ENCODE measurements at regions not wholly inside any gene's neighbourhood (a gene's known extent, or its start where the extent isn't known, plus 50 kb on each side); places are given as distances from the start of the nearest gene placed in this dataset.

DNA sequence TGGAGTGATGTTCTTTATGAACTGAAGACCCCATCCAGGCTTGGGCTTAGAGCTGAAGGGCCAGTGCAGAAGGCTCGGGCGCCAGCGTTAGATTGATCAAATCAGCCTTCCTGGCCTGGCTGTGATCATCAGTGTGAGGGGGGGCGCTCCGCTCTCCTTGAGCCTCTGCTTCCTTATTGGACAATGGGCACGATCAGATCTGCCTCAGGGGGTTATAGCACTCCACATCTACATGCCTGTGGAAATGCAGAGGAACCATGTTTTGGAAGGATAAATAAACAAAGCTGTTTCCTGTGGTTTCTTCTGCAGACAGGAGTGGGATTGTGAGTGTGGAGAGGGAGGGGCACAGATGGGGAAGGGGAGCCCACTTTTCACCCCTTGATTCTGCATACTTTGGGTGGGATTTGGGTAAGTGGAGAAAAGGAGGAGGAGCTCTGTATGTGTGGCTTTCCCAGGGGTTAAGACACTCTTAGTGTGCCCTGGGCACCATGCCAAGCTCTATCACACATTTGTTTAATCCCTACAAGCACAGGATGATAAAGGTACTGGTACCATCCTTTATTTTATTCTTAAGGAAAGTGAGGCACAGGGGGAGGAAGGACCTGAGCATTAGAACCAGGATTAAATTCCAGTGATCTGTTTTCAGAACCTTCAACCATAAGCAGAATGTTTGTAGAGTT, 150.5 kb downstream of the EN1 start:
- DNase-seq: no peak

DNA sequence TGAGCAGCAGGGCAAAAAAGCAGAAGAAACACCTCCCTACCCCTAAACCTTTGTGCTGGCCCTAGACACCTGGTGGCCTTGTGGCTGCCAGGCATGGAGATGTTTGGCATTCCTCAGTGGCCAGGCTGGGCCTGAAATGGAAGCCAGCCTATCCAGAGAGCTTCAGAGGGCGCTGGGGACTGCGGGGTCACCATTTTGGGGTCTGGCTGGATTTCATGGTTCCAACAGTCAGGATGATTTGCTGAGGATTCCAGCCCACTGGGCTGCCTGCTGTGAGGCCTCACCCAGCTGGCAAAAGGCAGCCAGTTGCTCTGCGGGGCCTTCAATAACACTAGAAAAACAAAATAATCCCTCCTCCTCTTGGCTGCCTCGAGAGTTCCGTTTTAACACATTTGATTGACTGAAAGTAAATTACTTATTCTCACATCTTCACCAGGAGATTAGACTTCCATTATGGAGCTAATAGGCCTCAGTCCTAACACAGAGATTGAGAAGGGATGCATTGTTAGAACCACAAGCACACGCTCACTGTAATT, 154.1 kb downstream of the EN1 start:
- DNase-seq: no peak

DNA sequence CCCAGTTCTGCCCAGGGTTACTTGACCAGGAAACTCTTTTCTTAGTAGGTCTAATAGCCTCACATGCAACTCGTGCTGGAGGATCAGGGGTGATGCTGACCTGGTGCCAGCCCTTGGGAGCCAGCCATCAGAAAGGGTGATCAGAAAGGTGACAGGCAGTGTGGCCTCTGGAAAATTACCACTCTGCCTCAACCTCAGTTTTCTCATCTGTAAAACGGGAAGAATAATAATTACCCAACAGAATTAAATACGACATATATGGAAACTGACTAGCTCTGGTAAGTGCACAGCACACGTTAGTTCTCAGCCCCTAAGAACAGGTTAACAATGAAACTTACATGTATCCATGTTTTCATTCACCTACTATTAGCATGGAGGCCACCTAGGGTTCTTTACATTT, 157.6 kb downstream of the EN1 start:
- no peak for DNase-seq

DNA sequence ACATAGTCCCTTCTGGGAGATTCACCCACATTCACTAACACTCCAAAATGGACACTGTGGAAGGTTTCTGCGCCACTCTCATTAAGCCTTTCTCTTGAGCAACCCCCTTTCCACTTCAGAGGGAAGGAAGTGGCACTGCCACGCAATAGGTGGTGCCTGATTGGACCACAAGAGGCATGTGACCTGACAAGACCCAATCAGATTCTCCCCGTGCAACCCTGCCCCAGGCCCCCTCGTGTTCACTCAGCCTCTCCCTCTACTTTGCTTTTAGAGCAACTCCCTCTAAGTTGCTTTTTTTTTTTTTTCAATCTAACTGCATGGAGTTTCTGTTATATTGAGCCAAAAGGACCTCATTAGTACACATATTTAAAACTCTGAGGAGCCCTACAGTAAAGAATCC, 158.0 kb downstream of the EN1 start:
- no peak for DNase-seq

DNA sequence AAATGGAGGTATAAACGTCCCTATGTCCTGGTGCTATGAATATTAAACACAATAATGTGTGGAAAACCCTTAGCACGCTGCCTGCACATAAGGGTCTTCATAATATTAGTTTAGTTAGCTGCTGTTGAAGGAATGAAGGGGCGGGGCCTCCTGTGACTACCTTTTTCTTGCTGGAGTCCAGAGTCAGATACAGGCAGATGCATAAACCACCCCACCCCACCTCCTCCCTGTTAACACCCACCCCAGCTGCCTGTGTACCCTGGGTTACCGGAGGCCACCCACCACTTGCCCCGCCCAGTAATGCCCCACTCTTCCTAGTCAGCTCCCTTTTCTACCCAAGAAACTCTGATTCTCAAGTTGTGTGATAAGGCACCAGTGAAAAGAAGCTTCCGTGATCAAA, 158.4 kb downstream of the EN1 start:
- DNase-seq: no peak

- no peak for DNase-seq
Observed at GRCh38 chr2:118687698-118688097, 159.8 kb downstream of the EN1 start.

DNA sequence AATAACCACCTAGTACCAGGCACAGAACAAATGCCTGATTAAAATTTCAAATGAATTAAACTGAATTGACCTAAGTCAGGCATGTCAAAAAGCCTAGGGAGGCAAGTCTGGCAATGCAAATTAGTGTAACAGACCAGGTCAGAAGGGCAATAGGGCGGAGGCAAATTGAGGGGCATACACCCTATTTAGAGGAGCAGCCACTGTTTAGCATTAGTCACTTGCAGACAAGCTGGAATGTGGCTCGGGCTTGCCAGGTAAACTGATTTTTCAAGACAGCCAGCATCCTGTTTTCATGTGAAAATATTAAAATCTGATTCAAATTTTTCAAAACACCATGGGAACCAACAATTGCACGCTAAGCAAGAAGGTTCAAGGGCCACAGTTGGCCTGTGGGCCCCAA, 160.3 kb downstream of the EN1 start:
- DNase-seq: no peak

DNA sequence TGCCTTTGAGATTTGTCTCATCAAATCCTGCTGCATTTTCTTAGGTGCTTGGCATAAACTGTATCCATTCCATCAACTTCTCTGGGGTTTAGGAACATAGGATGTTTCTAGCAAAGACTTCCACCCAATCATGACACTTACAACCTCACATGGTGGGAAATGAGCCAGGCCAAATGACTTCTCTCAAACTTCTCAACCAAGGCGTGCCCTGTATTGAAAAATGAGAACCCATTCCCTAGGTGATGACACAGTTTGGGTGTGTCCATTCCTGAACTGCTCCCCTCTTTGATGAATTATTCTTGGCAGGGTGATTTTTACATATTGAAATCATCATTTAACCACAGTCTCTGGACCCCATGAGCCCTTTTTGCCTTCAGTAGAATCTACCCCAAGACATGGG, 161.1 kb downstream of the EN1 start:
- no peak for DNase-seq

DNA sequence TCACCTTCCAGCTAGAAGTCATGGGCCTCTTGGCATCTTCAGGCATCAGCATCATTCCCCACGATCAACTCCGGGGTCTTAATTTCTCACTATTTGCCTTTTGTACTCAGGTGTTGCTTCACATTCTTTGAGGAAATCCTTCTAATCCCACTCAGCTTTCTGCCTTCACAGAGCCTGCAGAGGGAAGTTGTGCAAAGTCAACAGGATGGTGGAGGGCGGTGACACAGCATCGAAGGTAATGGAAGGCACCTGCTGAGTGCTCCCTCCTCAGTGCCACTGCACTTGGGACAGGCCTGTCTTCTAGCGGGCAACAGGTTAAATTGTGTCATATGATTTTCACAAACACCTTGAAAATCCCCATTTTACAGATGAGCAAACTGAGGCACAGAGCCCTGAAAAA, 164.0 kb downstream of the EN1 start:
- no peak for DNase-seq

GRCh38 chr2:118678985-118679384, 168.5 kb downstream of the EN1 start:
- no peak for DNase-seq

DNA sequence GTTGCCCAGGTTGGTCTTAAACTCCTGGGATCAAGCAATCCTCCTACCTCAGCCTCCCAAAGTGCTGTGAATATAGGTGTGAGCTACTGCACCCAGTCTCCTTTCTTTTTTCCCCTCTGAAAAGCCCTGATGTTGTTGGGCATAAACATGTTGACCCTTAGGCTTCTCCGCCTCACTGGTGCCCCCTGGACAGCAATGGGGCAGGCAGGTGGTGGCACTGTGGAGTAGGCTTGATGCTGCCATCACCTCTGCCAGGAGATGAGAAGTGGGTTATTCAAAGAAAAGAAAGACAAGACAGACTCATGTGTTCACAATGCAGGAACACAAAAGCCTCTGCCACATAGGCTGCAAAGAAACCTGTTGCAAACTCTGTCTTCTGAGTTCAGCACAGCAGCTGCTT, 169.9 kb downstream of the EN1 start:
- no peak for DNase-seq

DNA sequence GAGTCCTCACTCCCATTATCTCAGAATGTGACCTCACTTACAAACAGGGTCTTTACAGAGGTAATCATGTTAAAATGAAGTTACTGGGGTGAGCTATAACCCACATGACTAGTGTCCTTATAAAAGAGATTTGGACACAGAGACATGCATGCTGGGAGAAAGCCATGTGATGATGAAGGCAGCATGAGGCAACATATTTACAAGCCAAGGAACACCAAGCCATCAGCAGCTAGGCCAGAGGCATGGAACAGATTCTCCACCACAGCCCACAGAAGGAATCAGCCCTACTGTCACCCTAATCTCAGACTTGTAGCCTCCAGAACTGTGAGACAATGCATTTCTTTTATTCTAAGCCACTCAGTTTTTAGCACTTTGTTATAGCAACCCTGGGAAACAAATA, 171.9 kb downstream of the EN1 start:
- no peak for DNase-seq

GRCh38 chr2:118672571-118673158, 174.8 kb downstream of the EN1 start:
- DNase-seq: no peak

DNA sequence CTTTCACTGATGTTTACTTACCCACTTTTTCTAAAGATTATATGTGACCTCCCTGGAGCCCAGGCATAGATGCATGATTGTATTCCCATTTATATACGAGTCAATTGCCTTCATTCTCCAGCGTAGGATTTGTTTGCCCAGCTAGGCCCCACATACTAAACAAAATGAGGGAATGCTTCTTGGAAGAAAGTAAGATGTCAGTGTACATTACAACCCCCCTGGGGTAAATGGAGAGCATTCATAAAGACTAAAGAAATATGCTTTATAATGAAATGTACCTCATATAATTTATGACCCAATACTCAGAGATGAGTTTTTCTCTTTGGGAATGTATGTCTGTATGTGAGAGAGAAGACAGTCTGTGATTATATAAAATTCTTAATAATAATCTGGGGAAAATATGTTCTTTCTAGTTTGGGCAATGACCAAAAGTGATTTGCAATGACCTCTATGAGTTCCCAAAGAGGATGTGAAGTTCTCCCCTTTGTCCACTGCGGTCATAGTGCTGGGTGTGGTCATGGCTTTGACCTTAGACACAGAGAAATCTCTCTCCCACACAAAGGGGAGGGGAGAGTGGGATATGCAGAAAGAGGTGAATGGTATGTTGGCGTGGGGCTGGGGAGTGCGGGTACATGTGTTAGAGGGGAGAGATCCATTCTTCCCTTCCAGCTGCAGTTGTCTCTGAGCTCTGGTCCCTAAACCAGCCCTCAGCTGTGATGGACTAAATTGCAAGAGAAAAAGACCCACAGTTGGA, 175.6 kb downstream of the EN1 start:
- DNase-seq: no peak

- peak; percentile 81 for DNase-seq
Observed at GRCh38 chr2:118670838-118671237, 176.6 kb downstream of the EN1 start.

GRCh38 chr2:118670276-118670675, 177.2 kb downstream of the EN1 start:
- no peak for DNase-seq

DNA sequence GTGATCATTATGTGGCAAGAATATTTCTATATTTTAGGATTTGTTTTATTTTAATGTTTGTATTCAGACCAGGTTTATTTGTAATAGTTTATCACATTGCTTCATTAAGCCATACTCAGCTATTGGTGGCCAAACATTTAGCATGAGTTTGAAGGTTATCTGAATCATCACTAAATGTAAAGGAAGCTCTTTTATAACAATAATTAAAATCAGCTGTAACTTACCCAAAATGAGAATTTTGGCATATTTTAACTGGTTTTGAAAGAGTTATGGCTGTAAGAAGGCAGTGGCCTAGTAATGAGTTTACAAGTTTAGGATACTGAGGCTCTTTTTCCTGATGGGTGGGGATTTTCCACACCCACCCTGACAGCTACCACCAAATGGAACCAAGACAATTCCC, 177.8 kb downstream of the EN1 start:
- DNase-seq: no peak

DNA sequence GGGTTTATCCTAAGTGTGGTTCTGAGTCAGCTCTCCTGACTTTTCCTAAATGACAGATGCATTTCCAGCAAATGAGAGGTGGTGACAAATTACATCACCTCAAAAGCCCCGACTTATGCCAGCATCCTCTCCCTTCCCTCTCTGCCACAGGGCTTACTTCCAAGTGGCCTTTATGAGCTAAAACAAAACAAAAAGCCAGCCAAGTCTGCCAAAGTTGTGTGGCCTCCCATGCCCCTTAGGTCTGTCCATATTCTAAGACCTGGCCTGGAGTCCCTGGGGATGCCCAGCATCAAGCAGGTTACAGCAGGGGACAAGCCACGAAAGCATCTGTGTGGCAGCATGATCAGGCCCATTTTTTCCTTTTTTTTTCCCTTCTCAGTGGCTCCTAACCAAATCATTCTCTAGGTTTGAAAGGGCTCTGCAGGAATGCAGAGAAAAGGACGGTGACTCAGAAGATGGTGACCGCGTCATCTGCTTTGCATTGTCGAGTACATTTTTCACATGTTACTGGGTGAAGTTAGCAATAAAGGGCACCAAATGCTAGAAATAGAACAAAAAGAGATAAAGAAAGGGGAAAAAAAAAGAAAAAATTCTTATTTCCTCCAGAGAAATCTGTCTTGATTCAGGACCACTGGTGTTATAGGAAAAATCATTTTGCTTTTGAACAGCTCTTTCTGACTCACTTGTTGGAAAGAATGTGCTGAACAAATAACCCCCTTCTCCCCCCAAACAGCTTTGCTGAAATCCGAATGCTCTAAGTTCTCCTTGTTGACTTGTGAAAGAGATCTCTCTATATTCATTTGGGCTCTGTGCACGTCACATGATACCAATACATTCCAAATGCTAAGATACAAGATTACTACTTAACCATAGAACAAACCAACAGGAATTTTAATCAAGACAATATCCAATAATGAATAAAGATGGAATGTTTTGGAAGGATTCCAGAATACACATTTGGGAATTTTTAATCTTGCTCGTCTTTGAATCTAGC, 178.7 kb downstream of the EN1 start:
- DNase-seq: no peak

- DNase-seq: no peak
Observed at GRCh38 chr2:118667964-118668363, 179.5 kb downstream of the EN1 start.

DNA sequence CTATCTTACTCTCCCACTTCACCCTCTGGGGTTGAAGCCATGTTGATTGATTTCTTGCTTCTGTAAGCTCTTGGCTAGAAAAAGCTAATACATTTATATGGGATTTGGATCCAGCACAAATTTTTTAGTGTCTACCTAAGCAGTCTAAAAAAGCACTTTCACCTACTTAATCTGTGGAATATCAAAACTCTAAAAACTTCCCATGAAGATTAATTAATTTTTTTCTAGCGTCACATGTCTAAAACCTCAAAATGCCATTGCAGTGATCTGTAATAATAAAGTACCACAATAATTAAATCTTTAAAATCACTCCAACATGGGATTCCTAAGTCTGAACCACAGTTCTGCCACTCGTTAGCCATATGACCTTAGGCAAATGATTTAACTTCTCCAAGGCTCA, 180.1 kb downstream of the EN1 start:
- no peak for DNase-seq

GRCh38 chr2:118665784-118666529, 181.5 kb downstream of the EN1 start:
- DNase-seq: no peak

GRCh38 chr2:118661179-118661578, 186.3 kb downstream of the EN1 start:
- DNase-seq: no peak
